Uterus (tissue), 2 donors: ENCODE measurements at regions not wholly inside any gene's neighbourhood (a gene's known extent, or its start where the extent isn't known, plus 50 kb on each side); places are given as distances from the start of the nearest gene placed in this dataset.

ENCODE experiments used
- POLR2A ChIP-seq, 2 donors: fragments of 450-650 bp; IDR thresholded peaks; one replicate each; pipeline ENCODE4 v1.6.1; 2016; ENCODE audit warnings: antibody characterized with exemption in 2 of 2, mild to moderate bottlenecking in 1 of 2, moderate library complexity in 1 of 2
- TF ChIP-seq, protein P1 (sequence below), 4 experiments: fragments of 200-600 bp in 2 of 4; fragments of 450-650 bp in 2 of 4; sonication (generic) in 2 of 4; IDR thresholded peaks; one replicate each; pipeline ENCODE4 v1.5.1; 2016 to 2019; ENCODE audit warnings: antibody characterized with exemption in 4 of 4, mild to moderate bottlenecking in 2 of 4, moderate library complexity in 1 of 4

- TF ChIP-seq, protein P1, sequence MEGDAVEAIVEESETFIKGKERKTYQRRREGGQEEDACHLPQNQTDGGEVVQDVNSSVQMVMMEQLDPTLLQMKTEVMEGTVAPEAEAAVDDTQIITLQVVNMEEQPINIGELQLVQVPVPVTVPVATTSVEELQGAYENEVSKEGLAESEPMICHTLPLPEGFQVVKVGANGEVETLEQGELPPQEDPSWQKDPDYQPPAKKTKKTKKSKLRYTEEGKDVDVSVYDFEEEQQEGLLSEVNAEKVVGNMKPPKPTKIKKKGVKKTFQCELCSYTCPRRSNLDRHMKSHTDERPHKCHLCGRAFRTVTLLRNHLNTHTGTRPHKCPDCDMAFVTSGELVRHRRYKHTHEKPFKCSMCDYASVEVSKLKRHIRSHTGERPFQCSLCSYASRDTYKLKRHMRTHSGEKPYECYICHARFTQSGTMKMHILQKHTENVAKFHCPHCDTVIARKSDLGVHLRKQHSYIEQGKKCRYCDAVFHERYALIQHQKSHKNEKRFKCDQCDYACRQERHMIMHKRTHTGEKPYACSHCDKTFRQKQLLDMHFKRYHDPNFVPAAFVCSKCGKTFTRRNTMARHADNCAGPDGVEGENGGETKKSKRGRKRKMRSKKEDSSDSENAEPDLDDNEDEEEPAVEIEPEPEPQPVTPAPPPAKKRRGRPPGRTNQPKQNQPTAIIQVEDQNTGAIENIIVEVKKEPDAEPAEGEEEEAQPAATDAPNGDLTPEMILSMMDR (IDR thresholded peaks at IDR 0.05) = no peak
- TF ChIP-seq POLR2A (IDR thresholded peaks at IDR 0.05) = no peak
Observed at GRCh38 chr20:24117383-24117782, 128.8 kb upstream of the GGTLC1 start.
